Natural killer cell (primary cell): ENCODE measurements at regions not wholly inside any gene's neighbourhood (a gene's known extent, or its start where the extent isn't known, plus 50 kb on each side); places are given as distances from the start of the nearest gene placed in this dataset.

Experiments
- ATAC-seq, 3 donors: fragments of 150-1000 bp in 2 of 3; fragments of 200-7000 bp in 1 of 3; cut with Tn5 transposase; 1 replicate in 1 of 3; 2 replicates in 2 of 3; pipeline ENCODE4 v1.10.0; 2021; ENCODE audit warnings: mild to moderate bottlenecking in 2 of 3, moderate library complexity in 2 of 3
- DNase-seq, 2 donors: peaks; one replicate each; pipeline versions ENCODE4 v3.0.0 to v3.0.0-alpha.2; 2013 to 2021; ENCODE audit warnings: mixed read lengths in 1 of 2
- H3K27ac ChIP-seq: one replicate; pipeline ENCODE4 v1.5.1; 2013; ENCODE audit warnings: mild to moderate bottlenecking, low read length
- H3K27me3 ChIP-seq: one replicate; pipeline ENCODE4 v1.6.1; 2013; ENCODE audit warnings: low read length; ENCODE audit not compliant: control insufficient read depth, insufficient read depth
- H3K36me3 ChIP-seq: one replicate; pipeline ENCODE4 v1.6.1; 2013; ENCODE audit warnings: low read length; ENCODE audit not compliant: control insufficient read depth, insufficient read depth
- H3K4me1 ChIP-seq: one replicate; pipeline ENCODE4 v1.6.1; 2013; ENCODE audit warnings: low read length; ENCODE audit not compliant: control insufficient read depth, insufficient read depth
- H3K4me3 ChIP-seq: one replicate; pipeline ENCODE4 v1.5.1; 2013; ENCODE audit warnings: low read length
- H3K9me3 ChIP-seq: one replicate; pipeline ENCODE4 v1.6.1; 2013; ENCODE audit warnings: low read length; ENCODE audit not compliant: control insufficient read depth, insufficient read depth
- H3K27ac Mint-ChIP-seq, 2 donors: one replicate each; pipeline ENCODE4 v1.8.0; 2022; ENCODE audit warnings: mild to moderate bottlenecking in 2 of 2, mixed read lengths in 2 of 2, moderate library complexity in 1 of 2
- H3K27me3 Mint-ChIP-seq, 2 donors: one replicate each; pipeline ENCODE4 v1.8.0; 2022; ENCODE audit warnings: low read depth in 2 of 2, mixed read lengths in 2 of 2
- H3K36me3 Mint-ChIP-seq: one replicate; pipeline ENCODE4 v1.8.0; 2022; ENCODE audit warnings: mixed read lengths
- H3K4me1 Mint-ChIP-seq, 2 donors: one replicate each; pipeline ENCODE4 v1.8.0; 2022; ENCODE audit warnings: mixed read lengths in 2 of 2
- H3K4me3 Mint-ChIP-seq: one replicate; pipeline ENCODE4 v1.8.0; 2022; ENCODE audit warnings: mild to moderate bottlenecking, moderate library complexity, mixed read lengths
- H3K9me3 Mint-ChIP-seq, 2 donors: one replicate each; pipeline ENCODE4 v1.8.0; 2022; ENCODE audit warnings: mixed read lengths in 2 of 2
- WGBS: methylation state at CpG from one replicate; pipeline ENCODE4 v1.1.7; 2013; ENCODE audit warnings: missing lambda C conversion rate; ENCODE audit not compliant: insufficient coverage; 5-methylcytosine and 5-hydroxymethylcytosine counted together
- intact Hi-C: fragments of 100-400 bp; cut with micrococcal nuclease; formaldehyde crosslinking; loops from one replicate; pipeline ENCODE4 v1.14.2; 2022
- TF ChIP-seq, protein P1 (sequence below): fragments of 200-600 bp; IDR thresholded peaks from one replicate; pipeline ENCODE4 v1.8.0; 2022; ENCODE audit warnings: antibody characterized with exemption

- no peak for DNase-seq
- Mint-ChIP-seq H3K36me3 (no peaks in the 10 kb centered on the region), H3K4me3 (no peak overlapping the region), H3K27me3 (no peaks in the 10 kb centered on the region), H3K27ac (no peak overlapping the region), H3K9me3 (peaks cover 6 to 10% of the 10 kb centered on the region in 2 donors), H3K4me1 (no peaks in the 10 kb centered on the region)
- ATAC-seq: no peak
- Histone ChIP-seq H3K27ac (no peak overlapping the region), H3K9me3 (peaks cover 13% of the 10 kb centered on the region), H3K4me1 (no peaks in the 10 kb centered on the region), H3K4me3 (no peak overlapping the region), H3K27me3 (no peaks in the 10 kb centered on the region), H3K36me3 (no peaks in the 10 kb centered on the region)
- intact Hi-C loops: no loop called here
- WGBS: 100% methylated on average over 1 of the region's 1 CpG
- TF ChIP-seq, protein P1, sequence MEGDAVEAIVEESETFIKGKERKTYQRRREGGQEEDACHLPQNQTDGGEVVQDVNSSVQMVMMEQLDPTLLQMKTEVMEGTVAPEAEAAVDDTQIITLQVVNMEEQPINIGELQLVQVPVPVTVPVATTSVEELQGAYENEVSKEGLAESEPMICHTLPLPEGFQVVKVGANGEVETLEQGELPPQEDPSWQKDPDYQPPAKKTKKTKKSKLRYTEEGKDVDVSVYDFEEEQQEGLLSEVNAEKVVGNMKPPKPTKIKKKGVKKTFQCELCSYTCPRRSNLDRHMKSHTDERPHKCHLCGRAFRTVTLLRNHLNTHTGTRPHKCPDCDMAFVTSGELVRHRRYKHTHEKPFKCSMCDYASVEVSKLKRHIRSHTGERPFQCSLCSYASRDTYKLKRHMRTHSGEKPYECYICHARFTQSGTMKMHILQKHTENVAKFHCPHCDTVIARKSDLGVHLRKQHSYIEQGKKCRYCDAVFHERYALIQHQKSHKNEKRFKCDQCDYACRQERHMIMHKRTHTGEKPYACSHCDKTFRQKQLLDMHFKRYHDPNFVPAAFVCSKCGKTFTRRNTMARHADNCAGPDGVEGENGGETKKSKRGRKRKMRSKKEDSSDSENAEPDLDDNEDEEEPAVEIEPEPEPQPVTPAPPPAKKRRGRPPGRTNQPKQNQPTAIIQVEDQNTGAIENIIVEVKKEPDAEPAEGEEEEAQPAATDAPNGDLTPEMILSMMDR: no peak
These were observed 110.3 kb upstream of the CNTN1 start for GRCh38 chr12:40581889-40582288.

DNA sequence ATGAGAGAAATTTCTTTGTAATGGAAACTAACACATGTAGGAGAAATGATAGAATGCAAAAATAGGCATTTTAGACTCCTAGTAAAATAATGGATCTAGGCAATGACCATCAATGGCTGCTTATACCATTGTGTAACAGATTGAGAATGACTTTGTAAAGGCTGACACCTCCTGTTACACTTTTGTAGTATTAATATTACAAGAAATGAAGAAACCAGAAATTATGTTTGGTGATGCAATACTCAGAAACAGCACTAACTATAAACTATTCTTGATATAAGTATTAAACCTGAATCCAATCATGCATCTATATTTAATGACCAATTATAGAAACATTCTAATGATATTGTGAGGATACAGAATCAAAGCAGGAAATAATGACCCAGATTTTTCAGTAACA is 108.5 kb upstream of the CNTN1 start:
- intact Hi-C loops: no loop called here
- H3K9me3 Mint-ChIP-seq: peaks cover 4 to 6% of the 10 kb centered on the region in 2 donors
- no peak overlapping the region for H3K4me3 Mint-ChIP-seq
- H3K27ac Mint-ChIP-seq: no peak overlapping the region
- no peak overlapping the region for H3K27ac ChIP-seq
- TF ChIP-seq, protein P1: no peak
- H3K4me1 Mint-ChIP-seq: no peaks in the 10 kb centered on the region
- DNase-seq (no peak), ATAC-seq (no peak)
- peaks cover 13% of the 10 kb centered on the region for H3K9me3 ChIP-seq
- no peaks in the 10 kb centered on the region for H3K36me3 ChIP-seq
- no peak overlapping the region for H3K4me3 ChIP-seq
- H3K27me3 ChIP-seq: no peaks in the 10 kb centered on the region
- no peaks in the 10 kb centered on the region for H3K27me3 Mint-ChIP-seq
- no peaks in the 10 kb centered on the region for H3K36me3 Mint-ChIP-seq
- no peaks in the 10 kb centered on the region for H3K4me1 ChIP-seq

GRCh38 chr12:40584763-40585162 is 107.5 kb upstream of the CNTN1 start:
- DNase-seq (no peak), ATAC-seq (no peak)
- Mint-ChIP-seq H3K27me3 (no peaks in the 10 kb centered on the region), H3K27ac (no peak overlapping the region), H3K4me1 (no peaks in the 10 kb centered on the region), H3K9me3 (peaks cover 7 to 13% of the 10 kb centered on the region in 2 donors), H3K4me3 (no peak overlapping the region), H3K36me3 (no peaks in the 10 kb centered on the region)
- no peaks in the 10 kb centered on the region for H3K4me1 ChIP-seq
- H3K27ac ChIP-seq: no peak overlapping the region
- no peaks in the 10 kb centered on the region for H3K36me3 ChIP-seq
- H3K9me3 ChIP-seq: peaks cover 14% of the 10 kb centered on the region
- no peak overlapping the region for H3K4me3 ChIP-seq
- TF ChIP-seq, protein P1: no peak
- WGBS: 80% methylated on average over 1 of the region's 2 CpGs
- intact Hi-C loops: no loop called here
- H3K27me3 ChIP-seq: no peaks in the 10 kb centered on the region

GRCh38 chr12:40586823-40587222 is 105.4 kb upstream of the CNTN1 start:
- Mint-ChIP-seq H3K27me3 (no peaks in the 10 kb centered on the region), H3K27ac (no peak overlapping the region), H3K9me3 (peaks cover 7 to 21% of the 10 kb centered on the region in 2 donors), H3K36me3 (no peaks in the 10 kb centered on the region), H3K4me3 (no peak overlapping the region), H3K4me1 (no peaks in the 10 kb centered on the region)
- H3K27me3 ChIP-seq: no peaks in the 10 kb centered on the region
- H3K4me1 ChIP-seq: no peaks in the 10 kb centered on the region
- no peak for DNase-seq
- intact Hi-C loops: no loop called here
- no peak overlapping the region for H3K27ac ChIP-seq
- H3K9me3 ChIP-seq: peaks cover 8% of the 10 kb centered on the region
- no peaks in the 10 kb centered on the region for H3K36me3 ChIP-seq
- ATAC-seq: no peak
- no peak overlapping the region for H3K4me3 ChIP-seq
- TF ChIP-seq, protein P1: no peak
